Stomach (tissue), 8 donors: ENCODE measurements at regions not wholly inside any gene's neighbourhood (a gene's known extent, or its start where the extent isn't known, plus 50 kb on each side); places are given as distances from the start of the nearest gene placed in this dataset.

ENCODE experiments used
- DNase-seq, 2 donors: peaks; one replicate each; pipeline versions ENCODE4 v3.0.0 to v3.0.0-alpha.2; 2013 to 2019
- H3K27ac ChIP-seq, 5 donors: fragments of 200-600 bp in 4 of 5; sonication (generic) in 4 of 5; one replicate each; pipeline ENCODE4 v1.5.1; 2013 to 2019; ENCODE audit warnings: mild to moderate bottlenecking in 1 of 5, moderate library complexity in 1 of 5
- H3K27me3 ChIP-seq, 3 donors: fragments of 200-600 bp; sonication (generic); one replicate each; pipeline ENCODE4 v1.5.1; 2017 to 2019; ENCODE audit warnings: mixed run types in 1 of 3
- H3K36me3 ChIP-seq, 4 donors: fragments of 200-600 bp; sonication (generic); 1 replicate in 3 of 4; 2 replicates in 1 of 4; pipeline ENCODE4 v1.5.1; 2016 to 2019
- H3K4me1 ChIP-seq, 4 donors: fragments of 200-600 bp; sonication (generic); one replicate each; pipeline ENCODE4 v1.5.1; 2016 to 2019
- H3K4me3 ChIP-seq, 4 donors: fragments of 200-600 bp; sonication (generic) in 3 of 4; one replicate each; pipeline ENCODE4 v1.5.1; 2016 to 2019; ENCODE audit warnings: mild to moderate bottlenecking in 1 of 4
- H3K9me3 ChIP-seq, 4 donors: fragments of 200-600 bp; sonication (generic); one replicate each; pipeline ENCODE4 v1.5.1; 2016 to 2019
- CTCF ChIP-seq, 7 experiments: fragments of 450-650 bp in 4 of 7; fragments of 200-600 bp in 3 of 7; sonication (generic) in 3 of 7; IDR thresholded peaks; one replicate each; pipeline ENCODE4 v1.5.1; 2016 to 2019; ENCODE audit warnings: antibody characterized with exemption in 7 of 7, control low read depth in 2 of 7, mild to moderate bottlenecking in 1 of 7
- EP300 ChIP-seq: sonication (generic); formaldehyde crosslinking; IDR thresholded peaks from one replicate; pipeline ENCODE4 v1.6.1; 2017; ENCODE audit warnings: antibody characterized with exemption
- POLR2A ChIP-seq, 4 donors: fragments of 450-650 bp; IDR thresholded peaks; one replicate each; pipeline ENCODE4 v1.6.1; 2016; ENCODE audit warnings: antibody characterized with exemption in 4 of 4, control low read depth in 2 of 4, mild to moderate bottlenecking in 1 of 4, moderate library complexity in 1 of 4
- POLR2AphosphoS5 ChIP-seq, 3 donors: sonication (generic); formaldehyde crosslinking; IDR thresholded peaks; one replicate each; pipeline ENCODE4 v1.6.1; 2016; ENCODE audit warnings: antibody characterized with exemption in 3 of 3
- WGBS, 5 donors: extraction: QIAGEN DNeasy Blood & Tissue Kit in 3 of 5; methylation state at CpG; one replicate each; pipeline versions ENCODE4 v1.1.5 to v1.1.7; 2013 to 2018; 5-methylcytosine and 5-hydroxymethylcytosine counted together
- intact Hi-C: fragments of 100-400 bp; cut with DNase I; formaldehyde crosslinking; loops from one replicate; pipeline ENCODE4 v1.15.1; 2023; ENCODE audit warnings: low total_unique reads
- donor health status: healthy with polysubstance abuse.
- donor health status: Bipolar disorder and iron deficiency.
- donor health status: healthy.

DNA sequence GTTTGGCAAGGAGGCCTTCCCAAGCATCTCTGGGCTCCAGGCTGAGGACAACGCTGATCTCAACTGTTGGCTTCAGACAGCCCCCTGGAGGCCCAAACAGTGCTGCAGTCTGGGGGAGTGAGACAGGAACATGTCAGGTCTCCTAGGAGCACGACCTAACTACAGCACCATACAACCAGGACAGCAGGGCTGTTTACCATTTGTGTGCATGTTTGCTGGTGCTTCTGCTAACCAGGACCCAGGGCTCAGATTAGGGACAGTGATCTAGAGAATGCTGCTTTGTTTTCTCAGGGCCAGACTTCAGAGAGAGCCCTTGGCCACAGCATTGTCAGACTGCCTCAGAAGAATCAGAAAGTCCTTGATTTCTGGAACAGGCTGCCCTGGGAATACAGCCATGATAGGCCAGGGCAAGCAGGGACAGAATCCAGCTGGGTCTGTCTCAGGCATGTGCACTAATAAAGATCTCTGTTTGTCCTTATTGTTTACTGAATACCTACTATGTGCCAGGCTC is 126.5 kb downstream of the VPREB1 start:
- WGBS, 5 donors, result 0 to 25% (median 16%) methylated on average over 1 to 2 of the region's 2 CpGs
- H3K4me1 ChIP-seq, result peaks cover 0 to 6% (median 0%) of the 10 kb centered on the region in 4 donors
- no peak for DNase-seq
- no peak overlapping the region for H3K27ac ChIP-seq
- TF ChIP-seq CTCF (IDR thresholded peaks at IDR 0.05) (no peak), POLR2AphosphoS5 (IDR thresholded peaks at IDR 0.05) (no peak), POLR2A (IDR thresholded peaks at IDR 0.05) (no peak), EP300 (no peak)
- intact Hi-C loops, result no loop called here
- no peaks in the 10 kb centered on the region for H3K9me3 ChIP-seq
- H3K27me3 ChIP-seq, result peaks cover 0 to 42% (median 6%) of the 10 kb centered on the region in 3 donors
- H3K36me3 ChIP-seq, result no peaks in the 10 kb centered on the region
- H3K4me3 ChIP-seq, result no peak overlapping the region

DNA sequence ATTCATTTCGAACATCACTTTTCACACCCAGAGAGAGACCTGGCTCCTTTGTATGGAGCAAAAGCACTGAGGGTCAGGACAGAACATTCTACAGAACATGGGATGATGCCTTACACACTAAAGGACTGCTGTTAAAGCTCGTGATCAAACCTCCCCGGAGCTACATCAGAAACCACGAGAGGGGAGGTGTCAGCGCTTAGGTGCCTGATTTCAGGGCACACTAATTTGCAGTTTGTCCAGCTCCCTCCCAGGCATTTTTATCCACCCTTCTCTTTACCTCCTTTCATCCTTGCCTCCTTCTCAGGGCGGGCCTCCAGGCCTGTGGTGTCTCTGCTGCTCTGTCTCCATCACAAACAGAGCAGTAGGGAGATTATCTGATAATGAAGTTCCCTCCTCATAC is 127.5 kb downstream of the VPREB1 start:
- WGBS, 5 donors, result 61 to 81% (median 66%) methylated on average over 6 of the region's 6 CpGs

DNA sequence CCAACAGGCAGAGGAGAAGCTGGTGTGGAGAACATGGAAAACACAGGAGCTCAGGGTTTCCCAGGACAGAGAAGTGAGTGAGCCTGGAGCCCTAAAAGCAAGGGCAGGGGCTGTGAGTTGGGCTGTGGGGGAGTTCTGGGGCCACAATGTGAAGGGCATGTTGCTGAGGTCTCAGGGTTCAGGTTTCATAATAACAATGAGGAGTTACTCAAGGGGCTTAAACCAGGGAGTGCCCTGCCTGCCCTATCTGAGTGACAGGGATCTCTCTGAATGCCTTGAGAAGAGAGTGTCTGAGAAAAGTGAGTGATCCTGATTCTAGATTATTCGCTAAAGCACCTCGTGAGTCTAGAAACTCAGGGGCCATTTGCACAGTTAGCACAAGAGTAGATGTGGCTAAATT is 129.6 kb downstream of the VPREB1 start:
- no peaks in the 10 kb centered on the region for H3K36me3 ChIP-seq
- intact Hi-C loops, result no loop called here
- WGBS, 5 donors, result 39 to 72% (median 58%) methylated on average over 2 of the region's 2 CpGs
- no peak overlapping the region for H3K27ac ChIP-seq
- no peak overlapping the region for H3K4me3 ChIP-seq
- DNase-seq, result no peak
- H3K9me3 ChIP-seq, result no peaks in the 10 kb centered on the region
- TF ChIP-seq POLR2A (IDR thresholded peaks at IDR 0.05), result no peak
- TF ChIP-seq CTCF (IDR thresholded peaks at IDR 0.05), result no peak
- TF ChIP-seq POLR2AphosphoS5 (IDR thresholded peaks at IDR 0.05), result no peak
- no peak for TF ChIP-seq EP300
- H3K27me3 ChIP-seq, result peaks cover 0 to 60% (median 6%) of the 10 kb centered on the region in 3 donors
- peaks cover 0 to 2% (median 0%) of the 10 kb centered on the region in 4 donors for H3K4me1 ChIP-seq

More for the DNA sequence above, 127.5 kb downstream of the VPREB1 start:
- TF ChIP-seq POLR2AphosphoS5 (IDR thresholded peaks at IDR 0.05) (no peak), EP300 (no peak), CTCF (IDR thresholded peaks at IDR 0.05) (no peak), POLR2A (IDR thresholded peaks at IDR 0.05) (no peak)
- H3K27me3 ChIP-seq, result peaks cover 0 to 43% (median 6%) of the 10 kb centered on the region in 3 donors
- intact Hi-C loops, result no loop called here
- H3K27ac ChIP-seq, result no peak overlapping the region
- H3K4me3 ChIP-seq, result no peak overlapping the region
- no peaks in the 10 kb centered on the region for H3K9me3 ChIP-seq
- H3K36me3 ChIP-seq, result no peaks in the 10 kb centered on the region
- peaks cover 0 to 6% (median 0%) of the 10 kb centered on the region in 4 donors for H3K4me1 ChIP-seq
- DNase-seq, result no peak

- H3K27me3 ChIP-seq, result peaks cover 0 to 60% (median 6%) of the 10 kb centered on the region in 3 donors
- TF ChIP-seq POLR2A (IDR thresholded peaks at IDR 0.05), result no peak
- TF ChIP-seq CTCF (IDR thresholded peaks at IDR 0.05), result no peak
- no peak for TF ChIP-seq POLR2AphosphoS5 (IDR thresholded peaks at IDR 0.05)
- TF ChIP-seq EP300, result no peak
- 53 to 64% (median 60%) methylated on average over 5 of the region's 5 CpGs for WGBS, 5 donors
These were observed 130.0 kb downstream of the VPREB1 start for GRCh38 chr22:22374579-22374978.

More at GRCh38 chr22:22374579-22374978, 130.0 kb downstream of the VPREB1 start:
- no peak overlapping the region for H3K27ac ChIP-seq
- H3K36me3 ChIP-seq, result no peaks in the 10 kb centered on the region
- H3K4me1 ChIP-seq, result no peaks in the 10 kb centered on the region
- H3K4me3 ChIP-seq, result no peak overlapping the region
- intact Hi-C loops, result no loop called here
- H3K9me3 ChIP-seq, result no peaks in the 10 kb centered on the region
- no peak for DNase-seq
